ENCODE measurements at regions not wholly inside any gene's neighbourhood (a gene's known extent, or its start where the extent isn't known, plus 50 kb on each side); places are given as distances from the start of the nearest gene placed in this dataset.

DNA sequence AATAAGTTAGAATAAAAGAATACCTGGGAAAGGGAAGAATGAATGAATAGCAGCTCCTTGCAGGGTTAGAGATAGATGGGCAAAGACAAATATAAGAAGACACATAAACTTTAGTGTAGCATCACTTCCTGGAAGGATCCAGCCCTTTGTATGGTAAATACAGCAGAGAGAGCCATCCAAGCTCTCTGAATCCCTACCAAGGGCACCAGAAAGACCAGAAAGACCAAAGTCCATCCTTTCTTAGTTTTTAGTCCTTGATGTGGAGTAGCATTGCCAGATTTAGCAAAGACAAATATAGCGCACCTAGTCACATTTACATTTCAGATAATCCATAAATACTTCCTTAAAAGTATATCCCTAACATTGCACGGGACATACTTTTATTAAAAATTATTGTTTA is 56.1 kb upstream of the C9orf72 start:
- TF ChIP-seq CTCF (IDR thresholded peaks at IDR 0.05) (no peak), POLR2A (IDR thresholded peaks at IDR 0.05) (no peak)
- H3K36me3 ChIP-seq: no peaks in the 10 kb centered on the region
- intact Hi-C loops (cut with DNase I): no loop called here
- peaks cover 0 to 3% (median 0%) of the 10 kb centered on the region in 9 donors for H3K27me3 ChIP-seq
- DNase-seq (no peak), ATAC-seq (no peak)
- H3K4me1 ChIP-seq: peaks cover 0 to 5% (median 0%) of the 10 kb centered on the region in 12 donors
- H3K27ac ChIP-seq: no peak overlapping the region
- no peaks in the 10 kb centered on the region for H3K9me3 ChIP-seq
- 89 to 96% (median 94%) methylated on average over 2 of the region's 2 CpGs for WGBS, 4 donors
- no peak overlapping the region for H3K4me3 ChIP-seq

GRCh38 chr9:27632254-27632653 is 59.0 kb upstream of the C9orf72 start:
- ATAC-seq (no peak), DNase-seq (no peak)
- Histone ChIP-seq H3K4me1 (peaks cover 0 to 10% (median 0%) of the 10 kb centered on the region in 12 donors), H3K4me3 (no peak overlapping the region), H3K27me3 (peaks cover 0 to 3% (median 0%) of the 10 kb centered on the region in 9 donors), H3K9me3 (no peaks in the 10 kb centered on the region), H3K27ac (no peak overlapping the region), H3K36me3 (no peaks in the 10 kb centered on the region)
- WGBS, 4 donors: 81 to 88% (median 85%) methylated on average over 6 of the region's 6 CpGs
- intact Hi-C loops (cut with DNase I): no loop called here
- no peak for TF ChIP-seq POLR2A (IDR thresholded peaks at IDR 0.05)
- TF ChIP-seq CTCF (IDR thresholded peaks at IDR 0.05): no peak

GRCh38 chr9:27633764-27634163 is 60.5 kb upstream of the C9orf72 start:
- intact Hi-C loops (cut with DNase I): no loop called here
- 63 to 72% (median 64%) methylated on average over 4 of the region's 4 CpGs for WGBS, 4 donors

GRCh38 chr9:27634879-27635278 is 61.6 kb upstream of the C9orf72 start:
- peaks cover 0 to 10% (median 0%) of the 10 kb centered on the region in 12 donors for H3K4me1 ChIP-seq
- DNase-seq: no peak
- H3K36me3 ChIP-seq: no peaks in the 10 kb centered on the region
- H3K9me3 ChIP-seq: no peaks in the 10 kb centered on the region
- no peak overlapping the region for H3K4me3 ChIP-seq
- peaks cover 0 to 3% (median 0%) of the 10 kb centered on the region in 9 donors for H3K27me3 ChIP-seq
- intact Hi-C loops (cut with DNase I): no loop called here
- 67 to 84% (median 75%) methylated on average over 2 of the region's 2 CpGs for WGBS, 4 donors
- no peak for ATAC-seq
- H3K27ac ChIP-seq: no peak overlapping the region
- no peak for TF ChIP-seq CTCF (IDR thresholded peaks at IDR 0.05)
- TF ChIP-seq POLR2A (IDR thresholded peaks at IDR 0.05): no peak

More at GRCh38 chr9:27633764-27634163, 60.5 kb upstream of the C9orf72 start:
- Histone ChIP-seq H3K4me1 (peaks cover 0 to 10% (median 0%) of the 10 kb centered on the region in 12 donors), H3K4me3 (no peak overlapping the region), H3K27ac (no peak overlapping the region), H3K9me3 (no peaks in the 10 kb centered on the region), H3K27me3 (peaks cover 0 to 3% (median 0%) of the 10 kb centered on the region in 9 donors), H3K36me3 (no peaks in the 10 kb centered on the region)
- no peak for TF ChIP-seq CTCF (IDR thresholded peaks at IDR 0.05)
- TF ChIP-seq POLR2A (IDR thresholded peaks at IDR 0.05): no peak
- DNase-seq (no peak), ATAC-seq (no peak)
